ENCODE measurements at regions not wholly inside any gene's neighbourhood (a gene's known extent, or its start where the extent isn't known, plus 50 kb on each side); places are given as distances from the start of the nearest gene placed in this dataset.

GRCh38 chr10:53580465-53580864 is 807.9 kb upstream of the MBL2 start:
- no peaks in the 10 kb centered on the region for H3K9me3 ChIP-seq (ENCODE audit: insufficient read depth, low read length, severe bottlenecking)
- H3K9ac ChIP-seq (ENCODE audit: low read depth, low read length): no peak overlapping the region
- no peak overlapping the region for H3K4me2 ChIP-seq (ENCODE audit: insufficient read depth, low read length)
- H3K79me2 ChIP-seq (ENCODE audit: insufficient read depth, low read length): no peaks in the 10 kb centered on the region
- no peak overlapping the region for H3K27ac ChIP-seq (ENCODE audit: low read length)
- H2AFZ ChIP-seq (ENCODE audit: low read depth, low read length): no peak overlapping the region
- TF ChIP-seq, protein P1, sequence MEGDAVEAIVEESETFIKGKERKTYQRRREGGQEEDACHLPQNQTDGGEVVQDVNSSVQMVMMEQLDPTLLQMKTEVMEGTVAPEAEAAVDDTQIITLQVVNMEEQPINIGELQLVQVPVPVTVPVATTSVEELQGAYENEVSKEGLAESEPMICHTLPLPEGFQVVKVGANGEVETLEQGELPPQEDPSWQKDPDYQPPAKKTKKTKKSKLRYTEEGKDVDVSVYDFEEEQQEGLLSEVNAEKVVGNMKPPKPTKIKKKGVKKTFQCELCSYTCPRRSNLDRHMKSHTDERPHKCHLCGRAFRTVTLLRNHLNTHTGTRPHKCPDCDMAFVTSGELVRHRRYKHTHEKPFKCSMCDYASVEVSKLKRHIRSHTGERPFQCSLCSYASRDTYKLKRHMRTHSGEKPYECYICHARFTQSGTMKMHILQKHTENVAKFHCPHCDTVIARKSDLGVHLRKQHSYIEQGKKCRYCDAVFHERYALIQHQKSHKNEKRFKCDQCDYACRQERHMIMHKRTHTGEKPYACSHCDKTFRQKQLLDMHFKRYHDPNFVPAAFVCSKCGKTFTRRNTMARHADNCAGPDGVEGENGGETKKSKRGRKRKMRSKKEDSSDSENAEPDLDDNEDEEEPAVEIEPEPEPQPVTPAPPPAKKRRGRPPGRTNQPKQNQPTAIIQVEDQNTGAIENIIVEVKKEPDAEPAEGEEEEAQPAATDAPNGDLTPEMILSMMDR (IDR thresholded peaks at IDR 0.05; ENCODE audit: borderline replicate concordance, extremely low read depth, low read length, poor library complexity, severe bottlenecking): no peak
- TF ChIP-seq EZH2 (IDR thresholded peaks at IDR 0.05; ENCODE audit: borderline replicate concordance, low read depth, low read length, severe bottlenecking): no peak
- no peaks in the 10 kb centered on the region for H3K36me3 ChIP-seq (ENCODE audit: insufficient read depth, low read length)
- H3K4me1 ChIP-seq (ENCODE audit: insufficient read depth, low read length): no peaks in the 10 kb centered on the region
- H3K27me3 ChIP-seq (ENCODE audit: insufficient read depth, low read length, poor library complexity): no peaks in the 10 kb centered on the region
- DNase-seq (no peak), ATAC-seq (ENCODE audit: insufficient read depth, low read depth) (no peak)
- H4K20me1 ChIP-seq (ENCODE audit: insufficient read depth, low read length): no peaks in the 10 kb centered on the region
- H3K4me3 ChIP-seq (ENCODE audit: low read depth in 1 of 2, low read length in 2 of 2): no peak overlapping the region

- H3K27ac ChIP-seq (ENCODE audit: low read length): no peak overlapping the region
- no peak for DNase-seq
- no peaks in the 10 kb centered on the region for H4K20me1 ChIP-seq (ENCODE audit: insufficient read depth, low read length)
- H3K4me1 ChIP-seq (ENCODE audit: insufficient read depth, low read length): no peaks in the 10 kb centered on the region
- no peak for TF ChIP-seq EZH2 (IDR thresholded peaks at IDR 0.05; ENCODE audit: borderline replicate concordance, low read depth, low read length, severe bottlenecking)
- TF ChIP-seq, protein P1 (IDR thresholded peaks at IDR 0.05; ENCODE audit: borderline replicate concordance, extremely low read depth, low read length, poor library complexity, severe bottlenecking): no peak
- no peak for ATAC-seq (ENCODE audit: insufficient read depth, low read depth)
- no peak overlapping the region for H3K4me3 ChIP-seq (ENCODE audit: low read depth in 1 of 2, low read length in 2 of 2)
- H3K79me2 ChIP-seq (ENCODE audit: insufficient read depth, low read length): no peaks in the 10 kb centered on the region
- no peaks in the 10 kb centered on the region for H3K9me3 ChIP-seq (ENCODE audit: insufficient read depth, low read length, severe bottlenecking)
- H3K4me2 ChIP-seq (ENCODE audit: insufficient read depth, low read length): no peak overlapping the region
- no peak overlapping the region for H3K9ac ChIP-seq (ENCODE audit: low read depth, low read length)
- H3K27me3 ChIP-seq (ENCODE audit: insufficient read depth, low read length, poor library complexity): no peaks in the 10 kb centered on the region
- H3K36me3 ChIP-seq (ENCODE audit: insufficient read depth, low read length): no peaks in the 10 kb centered on the region
- H2AFZ ChIP-seq (ENCODE audit: low read depth, low read length): no peak overlapping the region
Observed at GRCh38 chr10:53579773-53580172, 807.2 kb upstream of the MBL2 start.

- H3K9me3 ChIP-seq (ENCODE audit: insufficient read depth, low read length, severe bottlenecking): no peaks in the 10 kb centered on the region
- H3K4me2 ChIP-seq (ENCODE audit: insufficient read depth, low read length): no peak overlapping the region
- no peaks in the 10 kb centered on the region for H3K4me1 ChIP-seq (ENCODE audit: insufficient read depth, low read length)
- no peaks in the 10 kb centered on the region for H3K36me3 ChIP-seq (ENCODE audit: insufficient read depth, low read length)
- H3K9ac ChIP-seq (ENCODE audit: low read depth, low read length): no peak overlapping the region
- H3K79me2 ChIP-seq (ENCODE audit: insufficient read depth, low read length): no peaks in the 10 kb centered on the region
- DNase-seq (no peak), ATAC-seq (ENCODE audit: insufficient read depth, low read depth) (no peak)
- no peak overlapping the region for H3K4me3 ChIP-seq (ENCODE audit: low read depth in 1 of 2, low read length in 2 of 2)
- TF ChIP-seq, protein P1 (IDR thresholded peaks at IDR 0.05; ENCODE audit: borderline replicate concordance, extremely low read depth, low read length, poor library complexity, severe bottlenecking): no peak
- no peak for TF ChIP-seq EZH2 (IDR thresholded peaks at IDR 0.05; ENCODE audit: borderline replicate concordance, low read depth, low read length, severe bottlenecking)
- no peak overlapping the region for H2AFZ ChIP-seq (ENCODE audit: low read depth, low read length)
- no peaks in the 10 kb centered on the region for H4K20me1 ChIP-seq (ENCODE audit: insufficient read depth, low read length)
- H3K27ac ChIP-seq (ENCODE audit: low read length): no peak overlapping the region
- H3K27me3 ChIP-seq (ENCODE audit: insufficient read depth, low read length, poor library complexity): no peaks in the 10 kb centered on the region
Observed at GRCh38 chr10:53574024-53574423, 801.4 kb upstream of the MBL2 start.

DNA sequence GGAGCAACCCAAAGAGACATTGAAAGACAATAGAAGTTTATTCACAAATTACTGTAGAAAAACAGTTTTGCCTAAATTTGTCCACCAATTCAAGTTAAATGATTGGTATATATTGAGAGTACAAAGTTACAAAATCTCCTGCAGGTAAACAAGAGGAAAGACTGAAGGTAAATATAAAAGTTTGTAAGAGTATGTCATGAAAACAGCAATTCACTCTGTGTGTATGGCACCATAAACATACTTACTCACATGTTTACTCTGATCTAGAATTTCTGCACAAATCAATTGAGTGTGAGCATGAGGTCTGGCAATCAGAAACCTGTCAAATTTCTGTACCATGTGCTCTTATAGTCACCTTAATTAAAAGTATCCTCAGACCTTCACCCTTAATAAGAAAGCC is 800.9 kb upstream of the MBL2 start:
- Histone ChIP-seq H4K20me1 (ENCODE audit: insufficient read depth, low read length) (no peaks in the 10 kb centered on the region), H3K27ac (ENCODE audit: low read length) (no peak overlapping the region), H3K27me3 (ENCODE audit: insufficient read depth, low read length, poor library complexity) (no peaks in the 10 kb centered on the region), H3K4me2 (ENCODE audit: insufficient read depth, low read length) (no peak overlapping the region), H3K36me3 (ENCODE audit: insufficient read depth, low read length) (no peaks in the 10 kb centered on the region), H3K79me2 (ENCODE audit: insufficient read depth, low read length) (no peaks in the 10 kb centered on the region), H3K4me3 (ENCODE audit: low read depth in 1 of 2, low read length in 2 of 2) (no peak overlapping the region), H2AFZ (ENCODE audit: low read depth, low read length) (no peak overlapping the region), H3K9ac (ENCODE audit: low read depth, low read length) (no peak overlapping the region), H3K4me1 (ENCODE audit: insufficient read depth, low read length) (no peaks in the 10 kb centered on the region), H3K9me3 (ENCODE audit: insufficient read depth, low read length, severe bottlenecking) (no peaks in the 10 kb centered on the region)
- DNase-seq: no peak
- TF ChIP-seq EZH2 (IDR thresholded peaks at IDR 0.05; ENCODE audit: borderline replicate concordance, low read depth, low read length, severe bottlenecking): no peak
- TF ChIP-seq, protein P1 (IDR thresholded peaks at IDR 0.05; ENCODE audit: borderline replicate concordance, extremely low read depth, low read length, poor library complexity, severe bottlenecking): no peak
- no peak for ATAC-seq (ENCODE audit: insufficient read depth, low read depth)
